DMS114 treated with DMSO at 0.1 percent for 48 hours (cell line): ENCODE measurements at regions not wholly inside any gene's neighbourhood (a gene's known extent, or its start where the extent isn't known, plus 50 kb on each side); places are given as distances from the start of the nearest gene placed in this dataset.

Experiments used
- DNase-seq: peaks from one replicate; lab custom pipeline; 2025; ENCODE audit not compliant: unreplicated experiment; lab: John Stamatoyannopoulos, UW

DNA sequence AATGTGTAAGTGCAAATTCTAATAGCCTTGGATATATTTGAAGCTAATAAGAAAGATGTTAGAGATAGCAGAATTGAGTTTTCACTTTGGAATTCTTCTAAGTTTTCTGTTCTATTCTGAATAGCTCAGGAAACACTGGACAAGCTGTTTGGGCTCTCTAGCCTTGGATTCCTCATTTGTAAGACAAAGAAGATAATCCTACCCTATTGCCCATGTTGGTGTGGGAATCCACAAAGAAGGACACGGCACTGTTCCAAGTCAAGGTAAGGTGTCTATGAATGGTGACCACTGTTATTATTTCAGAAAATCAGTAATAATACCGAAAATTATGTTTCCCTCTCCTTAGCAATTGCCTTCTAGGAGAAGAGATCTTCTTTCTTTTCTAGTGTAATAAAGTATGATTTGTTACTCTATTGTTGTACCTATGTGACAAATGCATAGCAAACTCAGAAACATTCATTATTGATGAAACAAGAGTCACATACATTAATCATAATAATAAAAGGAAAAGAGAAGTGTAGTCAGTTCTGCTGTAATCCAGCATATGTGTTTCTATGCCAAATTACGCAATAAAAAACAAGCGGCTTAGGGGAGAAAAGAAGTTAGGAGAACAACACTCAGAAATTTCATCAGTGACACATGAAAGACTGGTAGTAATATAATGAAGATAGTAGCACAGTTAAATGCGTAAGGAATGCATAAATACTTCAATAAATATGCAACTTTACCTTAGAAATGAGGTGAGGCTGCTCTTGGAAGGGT lies 1012.3 kb upstream of the PHF14 start:
- no peak for DNase-seq

DNA sequence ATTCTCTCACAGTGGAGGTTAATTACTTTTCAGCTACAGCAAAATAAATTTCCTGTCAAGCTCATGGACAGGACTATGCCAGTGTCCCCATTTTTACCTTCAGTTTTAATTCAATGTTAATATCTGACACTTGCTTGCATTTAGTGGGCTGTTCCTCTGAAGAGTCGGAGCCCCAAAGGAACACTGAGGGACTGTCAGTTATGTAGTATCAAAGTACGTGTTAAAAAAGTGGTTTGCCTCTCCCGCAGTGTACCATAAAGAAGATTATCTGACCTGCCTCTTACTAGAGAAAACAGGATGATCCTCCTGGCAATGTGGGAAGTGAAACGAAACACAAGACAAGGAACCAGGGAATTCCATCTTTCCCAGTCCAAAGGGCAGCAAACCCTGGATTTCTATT lies 1010.9 kb upstream of the PHF14 start:
- DNase-seq, result no peak

DNA sequence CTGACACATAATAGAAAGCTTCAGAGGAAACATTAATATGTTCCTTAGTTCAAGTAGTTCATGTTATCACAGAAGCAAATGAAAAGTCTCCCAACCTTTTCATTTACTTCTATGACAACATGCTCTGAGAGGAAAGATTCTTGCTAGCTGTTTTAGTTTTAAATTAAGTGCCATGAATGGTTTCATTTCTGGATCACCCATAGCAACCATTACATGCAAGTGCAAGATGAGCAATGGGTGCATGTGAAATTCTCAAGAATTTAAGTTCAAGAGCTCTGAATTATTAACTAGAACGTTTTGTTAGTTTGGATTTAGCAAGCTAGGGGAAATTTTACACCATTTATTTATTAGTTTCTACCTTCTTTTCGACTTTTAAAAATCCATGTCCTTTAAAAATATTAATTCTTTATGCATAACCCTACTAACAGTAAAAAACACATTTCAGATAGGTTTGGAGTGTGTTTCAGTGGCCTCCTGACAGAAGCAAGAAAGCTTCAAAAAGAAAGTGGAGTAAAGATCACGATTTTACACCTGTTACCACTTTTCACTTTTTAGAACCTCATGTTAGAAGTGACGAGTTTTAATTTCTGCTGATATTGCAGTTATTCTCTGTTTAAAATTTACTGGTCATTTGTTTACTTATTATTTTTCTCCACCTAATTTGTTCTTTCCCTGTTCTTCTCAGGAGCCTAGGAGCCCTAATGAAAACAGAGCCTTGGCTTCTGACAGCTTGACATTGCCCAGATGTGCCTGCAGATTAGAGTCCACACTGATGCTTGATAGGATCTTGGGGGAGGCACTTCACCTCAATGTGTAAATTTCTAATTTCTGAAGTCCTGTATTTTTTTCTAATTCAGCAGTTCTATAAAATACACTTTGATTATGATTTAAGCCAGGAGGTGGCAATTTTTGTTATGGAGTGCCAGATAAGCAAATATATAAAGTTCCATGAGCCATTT lies 995.3 kb upstream of the PHF14 start:
- DNase-seq, result no peak

DNA sequence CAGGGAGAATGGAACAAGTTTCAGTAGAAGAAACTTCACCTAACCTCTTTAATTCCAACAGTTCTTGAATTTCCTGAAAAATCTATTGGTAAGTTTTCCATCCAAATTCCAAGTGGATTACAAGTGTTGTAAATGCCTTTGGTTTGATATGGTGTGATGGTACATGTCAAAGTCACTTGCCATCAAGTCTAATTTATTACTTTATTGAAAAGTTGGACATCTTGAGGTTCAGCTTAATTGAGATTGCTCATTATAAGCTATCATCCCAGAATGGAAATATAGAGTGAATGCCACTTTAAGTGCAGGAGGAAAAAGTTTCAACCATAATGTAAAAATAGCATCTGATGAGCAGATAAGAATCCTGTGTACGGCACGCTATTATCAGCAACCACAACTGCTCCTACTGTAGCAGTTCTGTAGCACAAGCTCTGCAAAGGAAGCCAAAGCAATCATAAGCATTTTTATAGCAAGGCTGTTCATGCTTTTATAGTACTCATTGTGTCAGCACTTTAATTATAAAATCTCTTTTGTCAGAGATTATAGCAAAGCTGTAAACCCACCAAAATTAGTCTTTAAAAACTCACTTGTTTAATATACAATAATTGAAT lies 991.8 kb upstream of the PHF14 start:
- DNase-seq, result no peak

DNA sequence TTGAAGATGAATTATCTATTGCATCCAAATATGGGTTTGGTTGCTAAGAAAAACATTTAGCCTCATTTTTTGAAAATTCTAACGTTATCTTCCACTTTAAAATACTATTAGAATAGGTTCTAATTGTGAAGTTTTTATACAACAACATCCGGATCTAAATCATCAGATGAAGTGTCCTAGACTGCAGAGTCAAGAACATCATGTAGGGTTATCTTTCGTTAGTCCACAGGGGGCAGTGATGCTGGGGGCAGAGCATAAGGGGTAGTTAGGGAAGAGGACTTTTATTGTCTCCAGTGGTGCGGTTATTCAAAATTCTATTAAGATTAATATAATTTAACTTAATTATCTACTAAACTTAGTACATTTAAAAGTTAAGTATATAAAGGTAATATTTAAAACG lies 990.6 kb upstream of the PHF14 start:
- DNase-seq, result no peak

DNA sequence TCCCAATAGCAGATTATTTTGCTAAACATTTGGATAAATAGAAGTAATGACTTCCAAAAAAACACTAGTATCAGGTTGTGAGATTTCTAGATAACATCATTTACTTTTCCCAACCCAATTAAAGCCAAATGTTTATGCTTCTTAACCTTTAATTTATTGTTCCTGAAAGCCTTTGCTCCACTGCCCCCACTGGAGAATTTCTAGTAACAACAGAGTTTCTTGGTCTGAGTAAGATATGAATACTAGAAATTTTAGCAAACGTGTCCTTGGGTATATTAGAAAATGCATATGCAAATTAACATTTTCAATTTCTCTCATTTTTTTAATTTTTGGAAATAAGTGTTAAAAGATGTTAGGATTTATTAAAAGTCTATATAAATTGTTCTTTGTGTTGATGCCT lies 958.0 kb upstream of the PHF14 start:
- no peak for DNase-seq

DNA sequence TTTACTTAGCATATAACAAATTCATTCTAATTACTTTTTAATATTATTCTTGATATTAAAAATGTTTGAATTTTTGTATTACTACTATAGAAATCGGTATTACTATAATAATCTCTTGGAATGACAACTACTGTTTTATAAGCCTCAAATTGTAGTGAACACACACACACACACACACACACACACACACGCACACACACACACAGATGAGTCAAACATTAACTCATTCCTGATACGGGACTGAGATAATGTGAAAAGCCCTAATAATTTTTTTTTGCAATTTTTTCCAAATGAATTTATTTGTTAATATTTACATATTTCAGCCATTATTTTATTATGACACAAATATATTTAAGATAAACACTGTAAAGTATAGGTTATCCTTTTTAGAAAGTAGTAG lies 951.2 kb upstream of the PHF14 start:
- DNase-seq, result no peak

DNA sequence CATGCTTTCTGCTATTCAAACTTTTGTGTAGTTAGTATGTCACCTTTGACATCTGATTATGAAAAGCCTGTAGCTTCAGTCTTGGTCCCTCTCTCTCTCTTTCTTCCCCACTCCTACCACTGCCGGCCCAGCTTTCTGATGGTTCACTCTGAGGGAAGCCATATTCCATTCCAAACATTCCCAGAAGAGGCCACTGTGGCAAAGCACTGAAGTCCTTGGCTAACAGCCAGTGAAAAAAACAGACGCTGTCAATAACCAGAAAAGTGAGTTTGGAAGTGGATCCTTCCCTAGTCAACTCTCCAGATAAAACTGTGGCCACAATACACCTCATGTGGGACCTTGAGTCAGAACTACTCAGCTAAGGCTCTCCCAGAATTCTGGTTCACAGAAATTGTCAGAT lies 950.7 kb upstream of the PHF14 start:
- no peak for DNase-seq

DNA sequence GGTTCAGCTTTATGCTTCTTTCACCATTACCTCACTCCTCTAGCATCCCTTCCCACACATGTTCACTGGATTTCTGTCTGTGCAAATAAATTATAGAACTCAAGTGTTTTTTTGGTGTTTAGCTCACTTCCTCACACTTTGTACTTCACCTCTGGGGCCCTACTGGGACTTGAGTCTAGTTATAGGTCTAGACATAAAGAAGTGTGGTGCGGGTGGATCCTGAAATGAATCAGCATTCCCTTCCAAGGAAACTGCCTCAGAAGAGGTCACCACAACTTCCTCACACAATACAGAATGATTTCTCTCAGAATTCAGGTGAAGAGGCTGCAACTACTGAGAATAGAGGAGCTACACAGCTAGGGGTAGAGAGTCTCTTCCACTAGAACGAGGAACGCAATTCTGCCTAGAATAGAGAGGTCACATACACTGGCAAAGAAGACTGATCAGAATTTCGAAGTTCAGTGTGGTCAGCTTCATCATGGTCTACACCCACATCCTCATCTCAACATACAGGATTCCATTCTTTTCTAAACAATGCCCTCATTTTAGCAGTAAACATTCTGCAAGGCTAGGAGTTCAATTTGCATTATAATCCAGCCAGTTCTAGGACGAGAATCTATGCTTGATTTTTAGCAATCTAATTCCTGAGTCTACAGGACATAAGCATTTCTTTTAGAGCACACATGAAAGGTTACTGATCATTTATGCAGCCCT lies 938.7 kb upstream of the PHF14 start:
- DNase-seq, result no peak

DNA sequence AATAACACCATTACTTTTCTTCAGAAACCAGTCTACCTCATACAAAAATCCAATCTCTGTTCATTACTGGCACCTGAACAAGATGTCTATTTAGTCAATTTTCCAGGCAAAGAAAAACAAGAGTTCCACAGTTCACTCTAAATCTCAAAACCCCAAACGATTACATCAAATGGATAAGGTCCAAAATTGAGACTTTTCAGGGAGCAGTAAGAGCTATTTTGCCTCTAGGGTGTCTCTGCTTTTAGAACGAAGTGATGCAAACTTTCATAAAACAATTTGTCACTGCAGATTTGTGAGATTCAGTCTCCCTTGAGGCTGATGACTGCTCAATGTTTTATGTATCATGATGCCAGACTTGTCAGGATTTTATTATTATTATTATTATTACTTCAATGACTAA lies 937.0 kb upstream of the PHF14 start:
- DNase-seq, result no peak

DNA sequence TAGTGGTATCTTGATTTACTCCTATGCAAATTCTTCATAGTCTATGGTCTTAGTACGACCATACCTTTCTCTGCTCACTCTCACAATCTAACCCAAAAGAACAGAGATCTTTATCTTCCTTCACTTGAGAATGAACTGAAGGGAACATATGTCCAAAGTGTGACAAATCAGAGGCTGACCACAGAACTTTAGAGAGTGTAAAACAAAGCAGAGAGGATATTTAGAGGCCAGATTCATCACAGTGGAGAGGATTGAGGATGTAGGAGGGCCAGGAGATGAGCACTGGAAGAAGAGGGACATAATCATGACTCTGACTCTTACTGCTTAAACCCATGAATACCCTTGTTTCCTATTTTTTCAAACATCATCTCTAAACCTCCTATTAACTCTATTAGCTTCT lies 935.3 kb upstream of the PHF14 start:
- no peak for DNase-seq

DNA sequence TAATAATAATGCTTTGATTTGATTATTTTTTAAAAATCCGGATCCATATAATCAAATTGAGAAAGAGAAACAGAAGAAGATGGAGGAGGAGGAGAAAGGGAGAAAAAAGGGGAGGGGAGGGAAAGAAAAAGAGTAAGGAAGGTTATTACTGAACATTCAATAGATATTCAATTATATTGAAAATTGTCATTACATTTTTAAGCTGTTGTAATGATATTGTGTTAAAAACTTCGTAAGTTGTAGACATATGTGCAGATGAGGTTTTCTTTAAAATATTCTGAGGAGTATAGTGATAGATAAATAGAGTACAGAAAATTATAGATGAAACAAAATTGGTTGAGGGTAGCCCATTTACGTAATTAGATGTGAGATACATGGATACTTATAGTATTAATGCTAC lies 933.0 kb upstream of the PHF14 start:
- DNase-seq, result no peak

DNA sequence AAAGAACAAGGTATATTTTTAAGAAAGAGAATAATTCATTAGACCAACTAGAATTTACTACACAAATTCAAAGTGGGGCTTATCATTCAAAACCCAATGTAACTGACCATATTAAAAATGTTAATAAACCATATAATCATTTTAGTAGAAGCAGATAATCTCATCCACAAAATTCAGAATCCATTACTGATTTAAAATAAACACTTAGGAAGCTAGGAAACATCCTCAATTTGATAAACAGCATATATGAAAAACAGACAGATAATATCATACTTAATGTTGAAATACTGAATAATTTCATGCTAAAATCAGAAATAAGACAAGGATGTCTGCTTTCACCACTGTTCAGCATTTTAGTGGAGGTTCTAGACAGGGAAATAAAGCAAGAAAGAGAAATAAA lies 902.8 kb upstream of the PHF14 start:
- no peak for DNase-seq

DNA sequence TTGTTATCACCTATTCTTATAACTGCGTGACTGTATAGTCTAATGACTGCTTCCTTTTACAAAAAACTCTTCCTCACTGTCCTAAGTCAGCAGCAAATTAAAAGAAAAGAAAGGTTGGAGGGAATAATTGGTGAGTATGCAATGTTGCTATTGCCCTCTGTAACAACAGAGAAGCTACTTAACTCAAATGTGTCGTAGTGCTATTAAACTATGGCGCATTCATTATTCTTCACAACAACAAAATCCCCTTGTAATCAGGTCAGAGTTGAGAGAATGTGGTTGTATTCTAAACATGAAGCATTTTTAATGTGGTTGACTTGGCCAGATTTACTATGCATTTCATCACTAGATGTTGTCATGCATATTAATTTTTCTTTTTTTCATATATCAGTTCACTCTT lies 897.8 kb upstream of the PHF14 start:
- no peak for DNase-seq

DNA sequence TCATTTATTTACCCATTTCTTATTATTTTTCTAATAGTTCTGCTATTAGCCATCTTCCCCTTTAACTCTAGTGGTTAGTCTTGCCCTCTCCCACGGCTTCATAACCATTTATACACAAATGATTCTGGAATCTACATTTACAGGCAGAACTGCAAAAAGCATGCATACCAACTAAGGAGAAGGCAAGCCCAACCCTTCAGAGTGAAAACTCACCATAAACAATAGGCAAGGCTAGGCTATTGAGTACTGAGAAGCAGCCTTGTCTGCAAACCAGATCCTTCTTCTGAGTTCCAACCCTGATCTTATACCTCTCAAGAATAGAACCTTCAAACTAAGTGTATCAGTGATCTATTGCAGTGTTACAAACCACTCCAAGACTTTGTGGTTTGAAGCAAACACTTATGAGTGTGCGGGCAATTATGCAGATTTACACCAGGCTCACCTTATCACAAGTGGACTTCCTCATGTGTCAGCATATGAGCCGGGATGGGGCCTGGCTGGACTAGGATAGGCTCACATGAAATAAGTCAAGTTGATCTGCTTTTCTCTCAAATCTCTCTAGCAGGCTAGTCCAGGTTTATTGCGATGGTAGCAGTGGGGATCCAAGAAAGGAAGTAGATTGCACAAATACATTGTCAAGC lies 896.9 kb upstream of the PHF14 start:
- no peak for DNase-seq

DNA sequence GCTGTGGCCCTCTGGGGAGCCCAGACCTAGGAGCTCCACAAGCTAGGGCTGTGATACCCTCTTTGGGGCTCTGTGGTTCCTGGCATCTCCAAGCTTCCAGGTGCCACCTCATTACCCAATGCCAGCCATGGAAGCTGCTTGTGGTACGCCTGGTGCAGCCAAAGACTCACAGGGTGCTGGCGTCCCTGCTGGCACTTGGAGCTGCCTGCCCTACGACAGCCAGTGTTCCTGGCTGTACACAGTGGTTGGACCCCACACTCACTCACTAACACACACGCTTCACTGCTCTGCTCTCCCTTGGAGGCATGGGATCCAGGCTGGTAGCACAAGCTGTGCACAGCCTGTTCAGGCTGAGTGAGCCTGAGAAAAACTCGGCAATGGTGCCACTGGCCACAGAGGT lies 894.1 kb upstream of the PHF14 start:
- DNase-seq, result no peak

DNA sequence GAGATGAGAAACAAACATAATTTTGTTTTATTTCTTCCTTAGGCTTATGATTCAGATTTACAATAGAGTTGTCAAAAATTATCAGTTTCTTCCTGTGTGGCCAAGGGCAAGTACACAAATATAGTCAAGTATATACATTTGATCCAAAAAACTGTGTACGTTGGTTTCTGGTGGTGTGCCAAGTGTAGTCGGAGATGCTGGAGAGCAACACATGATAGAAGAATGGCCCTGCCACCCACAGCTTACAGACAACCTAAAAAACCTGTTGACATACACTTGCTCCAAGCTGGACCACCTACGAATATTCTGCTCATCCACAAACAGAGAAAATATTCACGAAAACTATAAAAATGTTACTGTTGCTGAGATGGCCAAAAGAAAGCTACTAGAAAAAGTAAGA lies 890.8 kb upstream of the PHF14 start:
- DNase-seq, result no peak

DNA sequence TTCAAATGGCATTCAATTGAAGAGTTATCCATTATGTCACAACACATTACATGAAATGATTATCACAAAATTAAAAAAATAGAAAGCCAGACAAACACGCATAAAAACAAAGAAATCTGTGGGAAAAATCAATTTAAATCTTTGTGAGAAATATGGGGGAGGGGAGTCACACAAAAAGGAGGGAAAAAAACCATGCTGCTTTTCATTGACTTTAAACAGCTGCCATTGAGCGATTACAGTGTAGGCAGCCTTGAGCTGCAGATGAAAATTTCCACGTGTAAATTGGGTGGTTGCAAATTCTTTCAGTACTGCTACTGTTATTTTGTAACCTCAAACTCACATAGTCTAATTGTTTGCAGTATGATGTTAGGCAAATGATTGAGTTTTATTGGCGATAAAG lies 889.9 kb upstream of the PHF14 start:
- no peak for DNase-seq

DNA sequence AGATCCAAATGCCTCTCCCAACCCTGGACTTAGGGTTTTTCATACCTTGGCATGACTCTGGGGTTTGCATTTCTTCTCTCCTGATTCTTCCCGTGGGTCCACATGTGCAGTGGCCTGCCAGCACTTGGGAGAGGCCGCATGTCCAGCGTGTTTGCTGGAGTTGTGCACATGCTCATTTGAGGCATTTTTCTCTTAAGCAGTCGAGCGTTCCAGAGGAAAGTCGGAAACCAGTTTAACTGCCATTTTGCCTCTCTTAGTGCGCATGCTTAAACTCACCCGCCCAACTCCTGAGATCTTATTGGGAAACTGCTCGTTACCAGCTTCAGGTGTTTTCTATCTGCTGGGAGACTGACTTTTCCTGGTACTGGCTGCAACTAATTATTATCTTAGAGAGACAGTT lies 888.4 kb upstream of the PHF14 start:
- no peak for DNase-seq

DNA sequence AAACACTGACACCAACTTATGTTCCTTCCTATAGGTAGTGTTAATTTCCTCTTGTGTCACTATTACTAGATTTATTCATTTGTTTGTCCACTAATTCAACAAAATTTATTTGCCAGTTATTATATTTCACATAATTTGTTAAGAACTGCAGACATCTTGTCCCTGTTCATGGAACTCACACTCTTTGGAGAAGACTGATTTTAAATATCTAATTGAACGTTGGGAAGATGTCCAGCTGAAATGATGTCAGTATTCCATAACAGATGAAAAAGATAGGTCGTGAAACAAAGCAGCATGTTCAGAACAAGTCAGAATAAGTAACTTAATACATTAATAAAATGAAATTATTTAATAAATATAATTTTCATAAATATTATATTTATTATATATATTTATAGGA lies 873.1 kb upstream of the PHF14 start:
- no peak for DNase-seq

DNA sequence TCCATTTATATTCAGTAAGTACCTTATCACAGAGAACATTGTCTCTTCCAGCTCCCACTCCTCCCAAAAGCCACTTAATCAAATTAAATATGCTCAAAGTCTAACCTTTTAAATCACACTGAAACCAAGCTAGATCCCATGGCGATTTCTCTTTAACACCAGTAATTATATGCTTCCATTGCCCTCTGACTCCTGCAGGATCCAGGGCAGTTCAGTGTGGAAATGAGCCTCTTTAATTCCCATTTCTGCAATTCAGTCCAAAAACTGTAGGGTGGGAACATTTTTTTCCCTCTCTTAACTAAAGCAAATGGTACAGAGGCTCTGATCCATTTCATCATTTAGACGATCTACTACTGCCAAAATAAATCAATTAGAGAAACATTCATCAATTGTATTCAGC lies 872.3 kb upstream of the PHF14 start:
- no peak for DNase-seq
